ENCODE measurements at regions not wholly inside any gene's neighbourhood (a gene's known extent, or its start where the extent isn't known, plus 50 kb on each side); places are given as distances from the start of the nearest gene placed in this dataset.
"Not testable (repeated sequence)": the region's sequence is repeated elsewhere in the genome, so short reads cannot be mapped to it uniquely, and the experiment has no call there.

- no peak for DNase-seq
Measured at GRCh38 chr20:12130781-12131180, 213.1 kb downstream of the BTBD3 start.

GRCh38 chr20:12133553-12133952, 215.9 kb downstream of the BTBD3 start:
- no peak for DNase-seq

GRCh38 chr20:12145951-12146350, 228.3 kb downstream of the BTBD3 start:
- DNase-seq, result not testable (repeated sequence)

- DNase-seq, result no peak
Measured at GRCh38 chr20:12152996-12153395, 235.3 kb downstream of the BTBD3 start.

GRCh38 chr20:12153628-12154027, 235.9 kb downstream of the BTBD3 start:
- DNase-seq, result peak in 1 of 2 experiments; percentile 46

- DNase-seq, result no peak
Measured at GRCh38 chr20:12156252-12156651, 238.6 kb downstream of the BTBD3 start.

GRCh38 chr20:12159261-12159660, 241.6 kb downstream of the BTBD3 start:
- DNase-seq, result no peak

- no peak for DNase-seq
Measured at GRCh38 chr20:12161734-12162133, 244.0 kb downstream of the BTBD3 start.

GRCh38 chr20:12166053-12166717, 248.5 kb downstream of the BTBD3 start:
- no peak for DNase-seq

- no peak for DNase-seq
Measured at GRCh38 chr20:12170406-12170805, 252.7 kb downstream of the BTBD3 start.

GRCh38 chr20:12171923-12172524, 254.3 kb downstream of the BTBD3 start:
- peak; percentile 82 to 96 for DNase-seq

GRCh38 chr20:12173347-12174012, 255.8 kb downstream of the BTBD3 start:
- peak; percentile 76 to 93 for DNase-seq

- no peak for DNase-seq
Measured at GRCh38 chr20:12175538-12175937, 257.8 kb downstream of the BTBD3 start.

- DNase-seq, result peak in 1 of 2 experiments; percentile 38
Measured at GRCh38 chr20:12177657-12178293, 260.1 kb downstream of the BTBD3 start.

- DNase-seq, result peak; percentile 39 to 84
Measured at GRCh38 chr20:12179692-12180091, 262.0 kb downstream of the BTBD3 start.

- peak; percentile 84 to 95 for DNase-seq
Measured at GRCh38 chr20:12180107-12180661, 262.5 kb downstream of the BTBD3 start.

- DNase-seq, result no peak
Measured at GRCh38 chr20:12198281-12198680, 280.6 kb downstream of the BTBD3 start.

- DNase-seq, result no peak
Measured at GRCh38 chr20:12199703-12200102, 282.0 kb downstream of the BTBD3 start.

GRCh38 chr20:12201289-12201991, 283.7 kb downstream of the BTBD3 start:
- DNase-seq, result no peak

- no peak for DNase-seq
Measured at GRCh38 chr20:12203399-12203798, 285.7 kb downstream of the BTBD3 start.

- DNase-seq, result no peak
Measured at GRCh38 chr20:12203981-12204380, 286.3 kb downstream of the BTBD3 start.

GRCh38 chr20:12207875-12208274, 290.2 kb downstream of the BTBD3 start:
- peak; percentile 5 to 40 for DNase-seq

GRCh38 chr20:12210591-12210990, 292.9 kb downstream of the BTBD3 start:
- DNase-seq, result no peak
